K562 (cell line): ENCODE measurements at regions not wholly inside any gene's neighbourhood (a gene's known extent, or its start where the extent isn't known, plus 50 kb on each side); places are given as distances from the start of the nearest gene placed in this dataset.

Experiments
- CHD7 ChIP-seq: fragments of 200-600 bp; sonication (generic); IDR thresholded peaks from one replicate; pipeline ENCODE4 v1.6.1; 2012; ENCODE audit warnings: mild to moderate bottlenecking, low read depth, low read length, inconsistent platforms
- MAFF ChIP-seq: IDR thresholded peaks from 2 replicates; pipeline ENCODE4 v1.6.1; 2012; ENCODE audit warnings: low read length, improper control_type of control experiment
- PHF20 ChIP-seq: fragments of 450-650 bp; IDR thresholded peaks from 2 replicates; pipeline ENCODE4 v1.6.1; 2018; ENCODE audit not compliant: partially characterized antibody
- SMARCC2 ChIP-seq: fragments of 450-650 bp; IDR thresholded peaks from 2 replicates; pipeline ENCODE4 v1.6.1; 2017; ENCODE audit warnings: antibody characterized with exemption, moderate library complexity, mild to moderate bottlenecking, low read depth
- ZNF609 ChIP-seq: sonication (generic); formaldehyde crosslinking; IDR thresholded peaks from 2 replicates; pipeline ENCODE4 v1.8.1; 2023; ENCODE audit warnings: missing genetic modification reagents, mild to moderate bottlenecking, borderline replicate concordance

GRCh38 chr5:61752588-61752987, 420.5 kb downstream of the ZSWIM6 start (continued):
- TF ChIP-seq CHD7 (no peak), SMARCC2 (no peak), ZNF609 (CRISPR knock-in tag) (no peak), MAFF (peak; percentile 41; the same call in 1 of the 2 replicates), PHF20 (no peak)
